Mucosa of gallbladder (tissue), 1 donor: ENCODE measurements at regions not wholly inside any gene's neighbourhood (a gene's known extent, or its start where the extent isn't known, plus 50 kb on each side); places are given as distances from the start of the nearest gene placed in this dataset.
"Not testable (repeated sequence)": the region's sequence is repeated elsewhere in the genome, so short reads cannot be mapped to it uniquely, and the experiment has no call there.

Experiments
- DNase-seq: peaks from one replicate; pipeline ENCODE4 v3.0.0-alpha.2; 2020; ENCODE audit warnings: low spot score
- donor health status: DM: no; HTN: no; CAD: no.

DNA sequence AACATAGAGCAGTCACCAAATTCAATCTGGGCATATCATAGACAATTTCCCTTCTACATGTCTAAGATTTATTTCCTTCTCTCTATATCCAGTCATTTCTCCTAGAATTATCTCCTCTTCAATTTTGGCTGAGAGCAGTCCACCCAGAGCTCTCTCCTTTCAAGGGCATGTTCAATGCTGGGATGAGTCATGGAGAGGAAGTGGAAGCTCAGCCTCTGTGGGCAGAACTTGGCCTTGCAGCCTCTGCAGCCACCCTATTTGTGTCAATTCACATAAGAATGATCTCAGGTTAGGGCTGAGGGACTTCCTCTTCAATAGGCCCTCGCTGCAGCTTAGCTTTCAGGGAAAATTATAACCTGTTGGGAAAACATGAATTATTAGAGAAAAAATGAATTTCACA lies 560.8 kb downstream of the POM121L12 start:
- no peak for DNase-seq

DNA sequence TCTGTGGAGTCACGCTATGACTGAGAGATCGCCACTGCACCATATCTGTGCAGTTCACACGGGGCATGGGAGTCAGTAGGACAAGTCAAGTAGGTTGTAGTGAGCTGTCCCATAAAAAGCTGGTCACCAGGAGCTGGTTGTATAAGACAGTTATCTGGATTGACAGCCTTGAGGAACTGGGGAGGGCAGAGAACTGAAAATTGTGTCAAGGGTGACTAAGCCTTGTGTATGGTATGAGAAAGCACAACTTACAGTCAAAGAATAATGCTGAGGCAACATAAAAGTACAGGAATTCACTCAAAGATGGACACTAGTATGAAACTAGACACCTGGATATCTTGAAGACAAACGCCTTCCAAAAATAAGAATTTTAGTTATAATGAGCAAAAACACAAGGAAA lies 564.9 kb downstream of the POM121L12 start:
- DNase-seq = no peak

DNA sequence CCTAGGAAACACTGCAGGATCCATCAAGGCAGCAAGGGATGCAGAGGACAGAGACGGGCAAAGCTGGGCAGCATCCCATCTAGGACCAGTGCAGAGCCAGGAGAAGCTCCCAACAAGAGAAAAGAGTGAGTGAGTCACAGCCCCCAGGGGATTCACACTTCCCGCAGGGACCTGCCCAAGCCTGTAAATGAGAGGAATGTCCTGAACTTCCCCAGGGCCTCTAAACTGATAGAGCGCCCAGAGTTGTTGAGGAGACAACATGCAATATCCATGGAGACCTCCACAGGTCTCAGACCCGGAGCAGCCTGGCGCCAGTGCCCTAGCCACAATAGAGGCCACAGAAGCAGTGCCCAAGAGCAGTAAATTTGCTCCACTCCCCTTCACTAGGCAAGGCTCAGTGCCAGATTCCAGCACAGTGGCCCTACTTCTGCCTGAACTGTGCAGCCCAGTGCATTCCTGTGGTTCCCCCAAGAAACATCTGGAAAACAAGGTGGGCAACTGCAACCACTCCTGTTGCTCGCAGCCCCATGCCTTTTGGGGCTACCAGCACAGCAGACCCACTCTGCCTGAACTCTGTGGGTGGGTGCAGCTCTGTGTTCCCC lies 567.5 kb downstream of the POM121L12 start:
- DNase-seq = no peak

DNA sequence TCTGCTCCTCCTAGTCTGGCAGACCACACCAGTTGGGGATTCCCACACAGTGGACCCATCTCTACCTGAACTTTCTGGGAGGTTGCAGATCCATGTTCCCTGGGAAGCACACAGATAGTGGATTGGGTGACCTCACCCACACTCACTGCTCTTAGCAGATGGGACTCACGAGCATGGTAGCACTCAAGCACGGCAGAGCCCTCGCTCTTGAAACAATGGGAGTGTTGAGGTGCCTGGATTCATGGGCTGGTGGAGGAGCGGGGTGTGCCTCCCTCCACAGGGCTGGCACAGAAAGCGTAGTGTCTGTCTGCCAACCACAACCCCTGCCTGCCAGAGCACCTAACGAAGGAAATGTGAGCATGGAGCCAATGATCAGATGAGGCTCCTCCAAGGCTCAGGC lies 568.0 kb downstream of the POM121L12 start:
- DNase-seq = no peak

DNA sequence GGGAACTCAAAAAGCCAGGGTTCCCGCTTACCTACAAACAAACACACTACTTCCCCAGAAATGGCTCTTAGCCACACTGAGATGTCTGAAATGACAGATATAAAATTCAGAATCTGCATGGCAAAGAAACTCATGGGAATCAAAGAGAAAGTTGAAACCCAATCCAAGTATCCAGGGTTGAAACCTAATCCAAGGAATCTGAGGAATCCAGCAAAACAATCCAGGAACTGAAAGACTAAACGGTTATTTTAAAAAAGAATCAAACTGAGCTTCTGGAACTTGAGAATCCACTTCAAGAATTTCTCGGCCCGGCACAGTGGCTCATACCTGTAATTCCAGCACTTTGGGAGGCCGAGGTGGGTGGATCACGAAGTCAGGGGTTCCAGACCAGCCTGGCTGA lies 568.8 kb downstream of the POM121L12 start:
- no peak for DNase-seq

DNA sequence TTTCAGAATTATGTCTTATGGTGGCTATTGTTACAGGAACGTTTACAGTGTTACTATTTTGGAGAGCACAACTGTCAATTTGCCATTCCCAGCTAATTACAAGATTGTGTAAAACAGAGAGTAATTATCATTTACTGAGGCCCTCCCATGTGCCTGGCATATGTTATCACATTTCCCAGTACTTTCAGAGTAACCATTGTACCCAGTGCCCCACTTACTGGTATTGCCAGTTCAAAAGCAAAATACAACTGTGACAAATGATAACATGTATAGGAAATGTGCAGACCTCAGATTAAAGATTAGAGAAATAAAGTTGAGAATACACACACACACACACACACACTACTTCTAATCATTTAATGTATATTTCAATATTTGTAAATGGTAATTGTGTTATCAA lies 572.5 kb downstream of the POM121L12 start:
- DNase-seq = no peak

DNA sequence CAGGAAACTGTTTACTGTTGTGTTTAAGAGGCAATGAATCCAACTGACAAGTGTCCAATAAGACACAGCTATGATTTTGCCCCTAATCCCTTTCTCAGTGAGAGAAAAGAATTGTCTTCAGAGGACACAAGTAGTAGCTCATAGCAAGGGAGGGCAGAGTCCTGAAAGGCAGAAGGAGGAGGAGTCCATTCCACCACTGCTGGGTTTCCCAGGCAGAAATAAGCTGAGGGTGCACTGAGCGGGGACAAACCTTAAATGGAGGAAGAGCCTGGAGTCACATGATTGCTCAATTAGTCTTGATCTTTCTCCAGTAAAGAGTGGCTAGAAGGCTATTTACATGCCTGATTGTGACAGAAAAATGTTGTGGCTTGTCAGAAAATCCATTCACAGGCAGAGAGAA lies 573.8 kb downstream of the POM121L12 start:
- DNase-seq = no peak

DNA sequence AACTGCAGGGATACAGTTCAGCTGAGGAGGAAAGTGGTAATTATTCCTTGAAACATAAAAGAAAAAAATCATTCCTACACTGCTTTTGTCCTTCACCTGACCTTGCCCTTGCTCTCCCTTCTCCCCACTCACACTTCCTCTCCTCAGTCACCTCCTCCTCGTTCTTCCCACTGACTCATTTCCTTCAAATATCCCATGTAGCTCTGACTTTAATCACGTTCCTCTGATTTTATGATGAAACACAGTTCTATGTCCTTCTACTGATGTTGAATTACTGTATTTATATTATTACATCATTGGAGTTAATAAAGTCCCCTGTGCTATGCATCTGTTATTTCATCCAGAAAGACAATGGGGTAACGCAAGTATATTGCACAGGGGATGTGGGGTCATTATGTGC lies 575.6 kb downstream of the POM121L12 start:
- no peak for DNase-seq

DNA sequence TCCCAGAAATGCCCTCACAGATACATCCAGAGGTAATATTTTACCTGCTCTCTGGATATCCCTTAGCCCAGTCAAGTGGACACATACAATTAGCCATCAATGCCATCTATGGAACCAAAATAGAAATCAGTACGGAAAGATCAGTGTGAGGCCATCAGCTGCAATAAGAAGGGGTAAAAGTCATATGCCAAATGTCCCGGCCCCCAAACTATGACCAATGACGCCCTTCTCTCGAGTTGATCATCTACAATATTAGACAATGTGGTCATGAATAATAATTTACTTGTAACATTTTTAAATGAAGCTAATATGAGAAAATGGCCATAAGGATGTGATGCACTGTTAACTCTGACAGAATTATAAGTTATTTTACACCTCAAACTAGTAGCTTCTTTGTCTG lies 588.9 kb downstream of the POM121L12 start:
- DNase-seq = no peak

DNA sequence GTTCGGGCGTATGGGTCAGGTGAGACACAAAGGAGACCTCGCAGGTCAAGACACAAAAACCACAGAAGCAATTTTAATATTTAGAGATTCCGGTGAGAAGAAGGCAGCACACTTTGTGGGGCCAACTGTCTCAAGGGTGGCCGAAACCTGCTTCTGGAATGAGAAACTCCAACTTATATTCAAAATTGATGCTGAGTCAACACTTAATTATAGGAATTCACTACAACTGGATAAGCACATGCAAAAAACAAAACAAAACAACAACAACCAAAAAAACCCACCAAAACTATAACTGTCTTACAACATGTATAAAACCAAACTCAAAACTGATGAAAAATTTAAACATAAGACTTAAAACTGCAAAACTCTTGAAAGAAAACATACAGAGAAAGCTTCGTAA lies 593.3 kb downstream of the POM121L12 start:
- no peak for DNase-seq

DNA sequence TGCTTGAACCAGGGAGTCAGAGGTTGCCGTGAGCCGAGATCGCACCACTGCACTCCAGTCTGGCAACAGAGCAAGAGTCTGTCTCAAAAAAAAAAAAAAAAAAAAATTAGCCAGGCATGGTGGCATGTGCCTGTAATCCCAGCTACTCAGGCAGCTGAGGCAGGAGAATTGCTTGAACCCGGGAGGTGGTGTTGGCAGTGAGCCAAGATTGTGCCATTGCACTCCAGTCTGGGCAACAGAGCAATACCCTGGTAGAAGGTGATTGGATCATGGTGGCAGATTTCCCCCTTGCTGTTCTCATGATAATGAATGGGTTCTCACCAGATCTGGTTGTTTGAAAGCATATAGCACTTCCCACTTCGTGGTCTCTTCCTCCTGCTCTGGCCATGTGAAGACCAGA lies 599.8 kb downstream of the POM121L12 start:
- DNase-seq = not testable (repeated sequence)

DNA sequence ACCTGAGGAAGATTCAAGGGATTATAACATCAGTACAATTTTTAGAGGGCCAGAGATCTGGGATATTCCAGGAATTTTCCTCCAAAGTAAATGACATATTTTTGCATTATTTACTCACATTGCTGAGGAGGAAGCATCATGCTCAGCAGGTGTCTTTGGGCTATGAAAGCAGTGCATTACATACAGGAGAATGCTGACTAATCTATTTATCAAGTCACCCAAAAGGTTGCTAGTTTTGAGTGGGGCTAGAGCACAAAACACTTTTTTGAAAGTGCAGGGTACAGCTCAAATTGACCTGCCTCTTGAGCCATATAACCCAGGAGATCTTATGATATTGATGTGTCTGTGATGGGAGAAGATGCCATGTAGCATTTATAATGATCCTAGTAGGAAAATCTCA lies 603.1 kb downstream of the POM121L12 start:
- DNase-seq = no peak

DNA sequence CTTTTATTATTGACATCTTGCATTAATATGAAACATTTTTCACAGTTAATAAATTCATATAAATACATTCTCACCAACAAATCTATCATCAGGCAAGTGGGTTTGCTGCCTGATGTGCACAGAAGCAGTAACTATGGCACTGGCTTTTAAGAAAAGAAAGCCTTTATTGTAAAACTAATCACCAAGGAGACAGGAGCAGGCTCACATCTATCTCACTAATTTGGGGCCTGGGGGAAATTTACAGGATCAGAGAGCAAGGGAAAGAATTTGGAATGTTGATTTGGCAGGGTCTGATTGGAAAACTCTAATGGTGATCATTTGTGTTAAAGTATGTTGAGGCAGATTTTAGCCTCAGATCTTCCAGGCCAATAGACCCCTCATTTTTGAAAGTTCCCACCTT lies 605.7 kb downstream of the POM121L12 start:
- no peak for DNase-seq

DNA sequence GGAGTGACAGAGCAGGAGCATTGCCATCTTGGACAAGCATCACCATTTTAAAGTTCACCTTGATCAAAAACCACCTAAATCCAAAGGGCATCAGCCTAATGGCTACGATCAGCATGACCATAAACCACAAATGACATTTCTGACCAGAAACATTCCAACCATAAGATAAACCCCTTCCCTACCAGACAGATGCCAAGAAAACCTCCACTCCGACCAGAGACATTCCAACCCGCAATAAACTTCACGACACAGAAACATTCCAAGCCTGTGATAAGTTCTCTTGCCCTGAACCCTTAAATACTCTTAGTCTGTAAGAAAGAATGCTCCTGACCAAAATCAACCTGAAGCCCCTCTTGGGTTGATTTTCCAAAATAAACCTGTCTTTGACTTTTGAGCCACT lies 606.9 kb downstream of the POM121L12 start:
- no peak for DNase-seq

DNA sequence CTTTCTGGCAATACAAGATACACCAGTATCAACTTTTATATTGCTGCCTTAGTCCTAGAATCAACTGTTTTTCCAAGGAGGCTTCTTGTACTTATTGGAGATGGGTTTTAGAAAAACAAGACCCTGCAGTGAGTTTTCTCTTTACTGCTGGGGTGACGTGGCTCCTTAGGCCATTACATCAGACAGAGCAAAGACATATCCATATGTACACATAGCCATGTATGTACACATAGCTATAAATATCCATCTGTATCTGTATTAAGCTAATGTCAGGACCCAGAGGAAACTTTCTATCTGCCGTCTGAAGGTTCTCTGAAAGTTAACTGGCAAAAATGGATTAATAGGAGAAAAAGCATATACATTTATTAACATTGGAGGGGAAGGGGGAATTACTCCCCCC lies 607.4 kb downstream of the POM121L12 start:
- no peak for DNase-seq

DNA sequence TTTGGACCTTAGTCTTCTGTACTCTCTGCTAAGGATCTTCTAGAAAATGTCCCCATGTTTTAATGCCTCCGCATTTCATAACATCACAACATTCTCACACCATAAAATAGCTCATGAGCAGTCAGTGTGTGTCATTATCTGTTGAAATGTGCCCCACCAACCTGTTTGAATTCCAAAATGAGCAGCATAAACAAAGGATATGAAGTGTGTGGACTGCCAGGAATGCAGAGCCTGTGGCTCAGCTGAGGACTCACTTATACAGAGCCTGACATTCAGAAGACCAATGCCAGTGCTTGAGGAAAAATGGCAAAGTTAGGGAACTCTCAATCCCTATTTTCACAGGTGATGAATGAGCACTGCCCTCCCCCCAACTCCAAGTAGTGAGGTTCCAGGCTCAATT lies 621.4 kb downstream of the POM121L12 start:
- DNase-seq = no peak

DNA sequence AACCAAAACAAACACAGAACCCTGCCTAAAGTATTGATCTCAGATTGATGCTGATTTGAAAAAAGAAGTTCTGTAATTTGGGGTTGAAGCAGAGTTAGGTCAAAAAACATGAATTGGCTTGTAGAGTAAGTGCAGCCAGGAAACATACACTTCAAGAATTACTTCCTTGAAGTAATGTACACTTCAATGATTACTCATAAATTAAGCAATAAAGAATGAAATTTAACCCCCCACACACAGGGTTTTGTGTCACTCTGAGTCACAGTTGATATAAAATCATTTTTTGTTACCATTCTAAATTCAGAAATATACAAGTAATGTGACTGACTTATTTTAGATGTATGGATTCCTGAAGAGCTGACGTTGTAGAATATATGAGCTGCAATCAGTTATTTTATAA lies 622.2 kb downstream of the POM121L12 start:
- DNase-seq = no peak

DNA sequence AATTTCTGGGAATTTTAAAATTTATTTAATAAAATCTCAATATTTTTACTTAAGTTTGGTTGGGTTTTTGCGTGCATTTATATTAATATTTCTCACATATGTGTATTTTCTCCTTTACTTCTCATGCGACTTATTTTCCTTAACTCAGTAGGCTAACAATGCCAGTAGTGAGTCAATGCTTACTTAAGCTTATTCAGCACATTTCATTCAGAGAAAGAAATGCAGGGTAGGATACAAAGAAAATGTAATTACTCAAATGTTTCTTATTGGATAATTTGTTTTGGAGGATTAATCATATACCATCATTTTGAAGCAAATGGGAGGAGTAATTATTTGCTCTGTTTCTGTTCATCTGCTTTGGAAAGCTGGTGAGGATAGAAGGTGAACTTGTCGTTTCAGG lies 623.5 kb downstream of the POM121L12 start:
- DNase-seq = no peak

DNA sequence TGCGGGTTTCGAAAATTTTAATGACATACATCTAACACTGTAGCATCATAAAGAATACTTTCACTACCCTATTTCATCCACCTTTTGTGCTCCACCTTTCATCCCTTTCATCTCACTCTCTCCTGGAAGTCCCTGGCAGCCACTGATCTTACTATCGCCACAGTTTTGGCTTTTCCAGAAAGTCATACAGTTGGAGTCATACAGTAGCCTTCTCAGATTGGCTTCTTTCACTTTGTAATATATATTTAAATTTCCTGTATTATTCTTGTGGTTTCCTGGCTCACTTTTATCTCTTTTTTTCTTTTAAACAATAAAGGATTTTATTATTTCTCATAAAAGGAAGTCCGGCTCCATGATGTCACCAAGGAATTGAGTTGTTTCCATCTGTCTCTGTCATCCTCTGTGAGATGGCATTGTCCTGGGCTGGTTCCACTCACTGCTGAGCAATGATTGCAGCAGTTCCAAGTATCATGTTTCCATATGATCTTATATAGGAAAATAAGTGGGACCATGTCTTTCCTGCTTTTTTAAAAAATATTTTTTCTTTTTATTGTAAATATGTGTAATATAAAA lies 626.3 kb downstream of the POM121L12 start:
- no peak for DNase-seq

DNA sequence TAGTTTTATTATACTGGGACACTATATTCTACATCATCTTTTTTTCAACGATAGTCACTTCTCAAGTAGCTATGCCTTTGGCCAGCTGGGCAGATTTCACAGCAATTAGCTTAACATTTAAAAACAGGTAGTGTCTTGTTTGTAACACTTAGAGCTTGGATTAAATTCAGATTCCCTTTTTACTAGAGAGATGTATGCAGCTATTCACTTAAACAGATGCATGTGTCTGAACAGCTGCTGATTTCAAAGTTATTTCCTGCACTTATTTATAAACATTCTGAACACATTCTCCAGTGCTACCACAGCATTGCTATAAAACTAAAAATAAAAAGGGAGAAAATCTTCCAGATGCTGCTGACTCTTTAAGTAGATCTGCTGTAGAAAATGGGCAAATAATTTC lies 637.2 kb downstream of the POM121L12 start:
- no peak for DNase-seq

DNA sequence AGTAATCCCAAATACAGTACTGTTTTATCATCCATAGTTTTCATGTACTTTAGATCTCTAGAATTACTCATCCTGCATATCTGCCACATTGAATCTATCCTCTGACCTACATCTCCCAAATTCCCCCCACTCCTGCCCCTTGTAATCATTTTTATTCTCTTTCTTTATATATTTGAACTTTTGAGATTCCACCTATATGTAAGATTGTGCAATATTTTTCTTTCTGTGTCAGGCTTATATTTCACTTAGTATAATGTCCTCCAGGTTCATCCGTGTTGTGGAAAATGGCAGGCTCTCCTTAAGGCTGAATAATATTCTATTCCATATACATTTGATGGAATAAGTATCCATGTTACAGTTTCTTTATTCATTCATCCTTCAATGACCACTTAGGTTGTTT lies 640.4 kb downstream of the POM121L12 start:
- DNase-seq = no peak

DNA sequence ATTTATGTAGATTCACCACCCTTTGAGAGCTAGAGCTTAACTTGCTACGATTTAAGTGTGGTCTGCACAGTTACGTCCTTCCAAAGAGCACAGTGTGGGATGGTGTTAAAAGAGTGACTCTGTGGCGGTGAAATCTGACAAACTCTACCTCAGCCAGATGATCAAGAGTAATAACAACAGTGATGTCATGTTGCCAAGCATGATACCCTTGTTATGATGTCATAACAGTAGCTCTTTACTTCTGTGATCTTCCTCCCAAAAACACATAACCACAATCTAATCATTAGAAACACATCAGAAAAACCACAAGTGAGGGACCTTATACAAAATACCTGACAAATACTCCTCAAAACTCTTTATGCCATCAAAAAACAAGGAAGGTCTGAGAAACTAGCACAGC lies 649.3 kb downstream of the POM121L12 start:
- DNase-seq = no peak

DNA sequence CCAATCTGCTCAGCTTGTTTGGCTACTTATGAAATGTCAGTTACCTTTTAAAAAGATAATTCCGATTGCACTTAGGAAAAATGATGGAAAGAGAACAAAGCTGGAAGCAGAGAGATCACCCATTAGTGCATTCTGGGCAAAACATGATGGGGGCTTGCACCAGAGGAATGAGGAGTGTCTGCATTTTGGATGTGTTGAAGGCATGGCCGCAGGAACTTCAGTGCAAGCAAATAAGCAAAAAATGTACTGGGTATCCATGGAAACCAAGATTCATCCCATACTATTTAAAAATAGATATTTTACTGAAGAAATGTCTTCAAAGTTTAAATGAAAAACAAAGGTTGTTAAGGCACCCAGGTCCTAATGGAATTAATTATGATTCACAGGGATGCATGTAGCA lies 655.0 kb downstream of the POM121L12 start:
- no peak for DNase-seq

DNA sequence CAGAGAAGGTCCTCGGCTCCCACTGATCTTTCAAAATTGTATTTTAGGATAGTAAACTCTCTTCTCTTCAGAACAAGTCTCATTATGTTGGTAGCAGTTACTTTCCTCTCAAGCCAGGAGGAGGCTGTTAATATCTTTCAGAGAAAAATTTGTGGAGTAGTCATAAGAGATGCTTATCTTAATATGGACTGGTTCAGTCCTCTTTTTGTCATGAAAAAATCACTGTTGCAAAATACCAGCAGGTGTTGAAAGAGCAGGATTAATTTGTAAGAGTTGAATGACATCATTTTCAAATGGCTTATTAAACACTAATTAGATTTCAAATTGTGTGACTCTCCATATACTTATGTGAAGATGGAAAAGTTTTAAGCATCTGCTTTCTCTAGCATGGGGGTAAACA lies 662.5 kb downstream of the POM121L12 start:
- DNase-seq = no peak
